AG04449 (cell line): ENCODE measurements at regions not wholly inside any gene's neighbourhood (a gene's known extent, or its start where the extent isn't known, plus 50 kb on each side); places are given as distances from the start of the nearest gene placed in this dataset.
A peak's percentile ranks its signal among the peaks of the same experiment; 100 is the strongest.

ENCODE experiments used
- CTCF ChIA-PET: fragments of 350-600 bp; formaldehyde crosslinking; extraction: SDS; loops from one replicate; lab custom pipeline; 2021; ENCODE audit warnings: antibody characterized with exemption; lab: Yijun Ruan, JAX
- POLR2A ChIA-PET: fragments of 400-600, 350-600 bp; formaldehyde crosslinking; extraction: SDS; loops from one replicate; lab custom pipeline; 2020; ENCODE audit warnings: antibody characterized with exemption, inconsistent platforms; lab: Yijun Ruan, JAX
- DNase-seq: peaks from one replicate; pipeline ENCODE4 v3.0.0-alpha.2; 2010; ENCODE audit warnings: low read depth, low spot score
- H3K4me3 ChIP-seq: 2 replicates; pipeline ENCODE4 v1.5.1; 2011; ENCODE audit warnings: low read depth, mild to moderate bottlenecking, control low read depth, low read length
- TF ChIP-seq, protein P1 (sequence below): IDR thresholded peaks from one replicate; pipeline ENCODE4 v1.5.1; 2011; ENCODE audit warnings: mild to moderate bottlenecking, moderate library complexity, low read length, control low read depth, inconsistent platforms; ENCODE audit not compliant: insufficient read depth; ENCODE audit errors: missing control alignments

DNA sequence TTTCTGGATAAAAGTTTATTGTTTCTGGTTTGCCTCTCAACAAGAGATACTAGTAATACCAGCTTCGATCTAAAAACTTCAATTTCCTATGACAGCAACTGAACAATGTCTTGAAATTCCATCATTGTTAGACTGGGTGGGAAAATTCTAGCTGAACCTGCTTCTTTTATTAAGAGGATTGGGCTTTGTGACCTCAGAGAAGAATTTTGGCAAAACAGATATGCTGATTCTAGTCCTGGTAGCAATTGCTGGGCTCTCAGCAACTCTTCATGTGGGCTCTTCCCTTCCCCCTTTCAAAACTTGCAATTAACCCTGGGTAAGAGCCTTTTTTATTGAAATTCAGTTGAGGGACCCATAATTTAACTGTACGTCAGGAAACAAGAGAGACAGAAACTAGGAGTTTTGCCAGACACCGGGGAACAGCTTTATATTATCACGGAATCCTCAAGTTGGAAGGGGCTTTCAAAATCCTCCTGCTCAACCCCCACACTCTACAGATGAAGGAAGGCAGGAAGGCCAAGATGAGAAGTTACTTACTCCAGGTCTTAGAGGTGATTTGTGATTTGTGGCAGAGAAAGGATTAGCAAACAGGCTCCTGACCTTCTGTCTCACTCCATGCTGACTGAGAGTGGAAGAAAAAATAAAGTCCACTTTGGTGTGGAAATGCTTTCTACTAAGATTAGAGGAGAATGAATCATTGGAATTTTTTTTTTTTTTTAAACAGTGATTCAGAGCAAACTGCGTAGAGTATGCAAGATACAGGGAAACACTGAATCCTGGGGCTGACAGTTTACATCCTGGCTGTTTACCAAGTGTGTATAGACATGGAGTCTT, 239.0 kb upstream of the ATP2B1 start:
- POLR2A ChIA-PET: interaction anchor here (0.6 kb wide), 1 partner anchor 72 kb away, joined by 3 read pairs; no protein-coding TSS in a partner anchor
- peak; percentile 65 for DNase-seq
- CTCF ChIA-PET: interaction anchor here (0.8 to 2.5 kb wide), 4 partner anchors 11 to 404 kb away, joined by 3 to 8 read pairs (median 5); no protein-coding TSS in a partner anchor
- peak overlapping the region; percentile 34 for H3K4me3 ChIP-seq
- TF ChIP-seq, protein P1, sequence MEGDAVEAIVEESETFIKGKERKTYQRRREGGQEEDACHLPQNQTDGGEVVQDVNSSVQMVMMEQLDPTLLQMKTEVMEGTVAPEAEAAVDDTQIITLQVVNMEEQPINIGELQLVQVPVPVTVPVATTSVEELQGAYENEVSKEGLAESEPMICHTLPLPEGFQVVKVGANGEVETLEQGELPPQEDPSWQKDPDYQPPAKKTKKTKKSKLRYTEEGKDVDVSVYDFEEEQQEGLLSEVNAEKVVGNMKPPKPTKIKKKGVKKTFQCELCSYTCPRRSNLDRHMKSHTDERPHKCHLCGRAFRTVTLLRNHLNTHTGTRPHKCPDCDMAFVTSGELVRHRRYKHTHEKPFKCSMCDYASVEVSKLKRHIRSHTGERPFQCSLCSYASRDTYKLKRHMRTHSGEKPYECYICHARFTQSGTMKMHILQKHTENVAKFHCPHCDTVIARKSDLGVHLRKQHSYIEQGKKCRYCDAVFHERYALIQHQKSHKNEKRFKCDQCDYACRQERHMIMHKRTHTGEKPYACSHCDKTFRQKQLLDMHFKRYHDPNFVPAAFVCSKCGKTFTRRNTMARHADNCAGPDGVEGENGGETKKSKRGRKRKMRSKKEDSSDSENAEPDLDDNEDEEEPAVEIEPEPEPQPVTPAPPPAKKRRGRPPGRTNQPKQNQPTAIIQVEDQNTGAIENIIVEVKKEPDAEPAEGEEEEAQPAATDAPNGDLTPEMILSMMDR: no peak

DNA sequence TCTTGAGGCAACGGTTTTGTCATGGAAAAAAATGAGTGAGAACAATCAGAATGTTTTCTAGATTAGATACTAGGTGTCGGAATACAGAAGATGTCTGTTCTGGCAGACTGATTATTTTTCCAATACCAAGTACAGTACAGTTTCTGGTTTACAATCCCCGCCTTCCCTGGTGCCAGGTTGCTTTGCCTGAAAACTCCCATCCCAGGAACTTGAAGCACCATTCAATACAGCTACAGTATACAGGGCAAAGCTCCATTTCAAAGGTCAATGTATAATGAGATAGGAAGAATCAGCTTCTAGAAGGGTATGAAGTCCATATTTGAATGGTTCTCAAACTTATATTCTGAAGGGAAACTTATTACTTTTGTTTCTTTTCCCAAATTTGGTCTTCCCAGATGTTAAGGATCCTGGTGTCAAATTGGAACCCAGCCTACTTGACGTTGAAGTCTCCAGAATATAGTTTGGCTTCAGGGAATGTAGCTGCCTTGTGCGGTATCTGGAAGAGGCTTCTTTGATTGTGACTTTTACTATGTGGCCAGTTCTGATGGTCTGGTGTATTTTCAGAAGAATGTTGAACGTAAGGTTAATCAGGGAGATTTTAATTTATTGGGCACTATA, 238.0 kb upstream of the ATP2B1 start:
- TF ChIP-seq, protein P1: no peak
- no peak overlapping the region for H3K4me3 ChIP-seq
- ChIA-PET CTCF (interaction anchor here (0.8 kb wide), 1 partner anchor 10 kb away, joined by 3 read pairs; no protein-coding TSS in a partner anchor), POLR2A (no interaction called here)
- DNase-seq: no peak

DNA sequence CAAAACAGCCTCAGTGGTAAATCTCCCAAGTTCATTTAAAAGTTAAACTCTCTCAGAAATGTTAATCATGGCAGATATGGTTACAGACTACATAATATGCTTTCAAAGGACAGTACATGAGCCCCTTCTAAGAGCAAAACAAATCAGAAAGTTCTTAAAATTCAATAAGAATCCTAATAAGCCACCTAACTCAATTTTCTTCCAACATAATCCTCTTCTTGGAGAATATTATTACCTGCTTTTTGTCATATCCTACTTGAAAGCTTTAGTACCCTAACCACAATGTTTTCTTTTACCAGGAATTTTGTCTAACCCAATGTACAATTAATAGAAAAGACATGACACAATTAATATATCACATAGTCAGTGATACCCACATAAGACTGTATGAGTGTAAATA, 236.5 kb upstream of the ATP2B1 start:
- CTCF ChIA-PET: no interaction called here
- no peak overlapping the region for H3K4me3 ChIP-seq
- TF ChIP-seq, protein P1: no peak
- POLR2A ChIA-PET: no interaction called here
- no peak for DNase-seq

DNA sequence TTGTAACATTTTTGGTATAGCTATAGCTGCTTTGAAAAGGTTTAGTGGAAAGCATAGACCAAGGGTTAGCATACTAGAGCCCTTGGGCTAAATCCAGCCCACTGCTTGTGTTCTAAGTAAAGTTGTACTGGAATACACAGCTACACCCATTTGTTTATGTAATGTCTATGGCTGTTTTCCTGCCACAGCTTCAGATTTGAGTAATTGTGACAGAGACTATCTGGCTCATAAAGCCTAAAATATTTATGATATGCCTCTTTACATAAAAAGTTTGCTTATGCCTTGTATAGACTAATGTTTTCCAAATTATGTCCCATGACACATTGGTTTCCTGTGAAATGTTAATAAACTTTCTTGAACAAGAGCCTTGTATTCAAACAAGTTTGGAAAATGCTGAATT, 234.8 kb upstream of the ATP2B1 start:
- ChIA-PET CTCF (no interaction called here), POLR2A (no interaction called here)
- DNase-seq: no peak
- TF ChIP-seq, protein P1: no peak
- no peak overlapping the region for H3K4me3 ChIP-seq

DNA sequence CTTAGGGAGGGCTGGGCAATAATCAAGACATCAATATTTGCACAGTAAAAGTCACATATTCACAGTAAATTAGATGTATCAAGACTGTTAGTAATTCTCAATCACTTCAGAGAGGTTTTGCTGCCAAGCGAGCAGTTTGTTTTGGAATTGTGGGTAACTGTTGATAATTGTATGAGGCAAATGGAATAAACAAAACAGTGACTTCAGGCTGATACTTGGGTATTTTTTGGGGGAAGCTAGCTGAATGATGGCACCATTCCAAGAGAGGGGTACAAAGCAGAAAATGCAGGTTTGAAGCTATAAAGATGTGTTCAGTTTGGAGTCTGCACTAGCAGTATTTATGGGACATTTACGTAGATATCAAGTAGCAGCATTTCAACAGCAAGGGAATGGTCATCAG, 232.8 kb upstream of the ATP2B1 start:
- TF ChIP-seq, protein P1: no peak
- ChIA-PET POLR2A (no interaction called here), CTCF (no interaction called here)
- no peak overlapping the region for H3K4me3 ChIP-seq
- DNase-seq: no peak

DNA sequence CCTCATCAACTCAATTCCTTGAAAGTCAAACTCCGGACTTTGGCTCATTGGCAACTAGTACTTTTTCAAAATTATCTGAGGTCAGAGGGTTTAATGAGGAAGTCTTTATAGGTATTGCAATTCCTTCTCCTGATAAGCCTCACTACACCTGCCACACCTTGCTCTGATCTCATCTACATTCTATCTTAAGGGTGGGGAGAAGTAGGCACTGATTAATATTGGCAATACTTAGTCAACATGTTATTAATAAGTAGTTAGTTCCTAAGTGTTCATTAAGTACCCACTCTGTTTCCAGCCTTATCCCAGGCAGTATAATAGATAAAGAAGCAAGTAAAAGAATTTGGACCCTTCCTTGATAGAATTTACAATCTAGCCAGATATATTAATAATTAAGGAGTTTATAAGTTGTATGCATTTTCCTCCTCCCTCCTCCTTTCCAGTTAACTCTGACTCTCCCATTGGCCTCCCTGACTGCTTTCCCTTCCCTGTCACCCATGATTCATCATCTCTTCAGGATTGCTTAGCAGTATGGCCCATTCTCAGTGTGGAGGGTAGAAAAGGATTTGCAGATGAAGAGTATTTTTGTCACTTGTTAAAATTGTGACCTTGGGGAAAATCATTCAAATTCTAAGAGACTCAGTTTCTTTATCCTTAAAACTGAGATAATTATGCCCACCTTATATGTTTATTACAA, 231.0 kb upstream of the ATP2B1 start:
- ChIA-PET POLR2A (no interaction called here), CTCF (no interaction called here)
- H3K4me3 ChIP-seq: no peak overlapping the region
- TF ChIP-seq, protein P1: no peak
- no peak for DNase-seq
